Omental fat pad (tissue), 3 donors: ENCODE measurements at regions not wholly inside any gene's neighbourhood (a gene's known extent, or its start where the extent isn't known, plus 50 kb on each side); places are given as distances from the start of the nearest gene placed in this dataset.
"Not testable (repeated sequence)": the region's sequence is repeated elsewhere in the genome, so short reads cannot be mapped to it uniquely, and the experiment has no call there.

ENCODE experiments used
- ATAC-seq: fragments of 150-250 bp; one replicate; pipeline ENCODE4 v1.9.1; 2016; ENCODE audit warnings: mild to moderate bottlenecking, moderate library complexity; ENCODE audit not compliant: low FRiP score
- DNase-seq: peaks from one replicate; pipeline ENCODE4 v3.0.0-alpha.2; 2019; ENCODE audit warnings: low spot score
- TF ChIP-seq, protein P1 (sequence below), 3 donors: fragments of 450-650 bp; IDR thresholded peaks; one replicate each; pipeline ENCODE4 v1.5.1; 2016 to 2017; ENCODE audit warnings: antibody characterized with exemption in 3 of 3, mild to moderate bottlenecking in 3 of 3, moderate library complexity in 2 of 3

DNA sequence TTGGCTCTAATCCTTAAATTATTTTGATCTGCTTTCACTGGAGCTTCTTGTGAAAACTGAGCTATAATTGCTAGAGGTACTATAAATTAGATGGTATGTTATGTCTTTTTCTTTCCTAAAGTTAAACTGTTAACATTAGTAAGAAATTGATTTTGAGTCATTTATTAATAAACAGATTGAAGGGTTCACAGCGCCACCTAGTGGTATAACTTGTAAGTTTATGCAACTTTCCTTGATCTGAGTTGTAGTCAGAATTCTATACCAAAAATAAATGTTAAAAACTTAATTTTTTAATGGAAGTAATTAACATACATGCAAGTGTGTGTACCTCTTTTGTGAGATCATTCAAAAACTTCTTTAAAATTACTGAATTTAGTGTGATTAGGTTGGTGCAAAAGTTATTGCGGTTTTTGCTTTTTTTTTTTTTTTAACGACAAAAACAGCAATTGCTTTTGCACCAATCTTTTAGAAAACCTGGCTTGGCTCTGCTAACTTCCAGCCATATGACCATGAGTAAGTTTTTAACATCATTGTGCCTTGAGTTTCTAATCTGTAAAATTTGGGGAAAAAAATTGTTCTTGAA lies 151.5 kb downstream of the CENPC start:
- DNase-seq = no peak
- TF ChIP-seq, protein P1, sequence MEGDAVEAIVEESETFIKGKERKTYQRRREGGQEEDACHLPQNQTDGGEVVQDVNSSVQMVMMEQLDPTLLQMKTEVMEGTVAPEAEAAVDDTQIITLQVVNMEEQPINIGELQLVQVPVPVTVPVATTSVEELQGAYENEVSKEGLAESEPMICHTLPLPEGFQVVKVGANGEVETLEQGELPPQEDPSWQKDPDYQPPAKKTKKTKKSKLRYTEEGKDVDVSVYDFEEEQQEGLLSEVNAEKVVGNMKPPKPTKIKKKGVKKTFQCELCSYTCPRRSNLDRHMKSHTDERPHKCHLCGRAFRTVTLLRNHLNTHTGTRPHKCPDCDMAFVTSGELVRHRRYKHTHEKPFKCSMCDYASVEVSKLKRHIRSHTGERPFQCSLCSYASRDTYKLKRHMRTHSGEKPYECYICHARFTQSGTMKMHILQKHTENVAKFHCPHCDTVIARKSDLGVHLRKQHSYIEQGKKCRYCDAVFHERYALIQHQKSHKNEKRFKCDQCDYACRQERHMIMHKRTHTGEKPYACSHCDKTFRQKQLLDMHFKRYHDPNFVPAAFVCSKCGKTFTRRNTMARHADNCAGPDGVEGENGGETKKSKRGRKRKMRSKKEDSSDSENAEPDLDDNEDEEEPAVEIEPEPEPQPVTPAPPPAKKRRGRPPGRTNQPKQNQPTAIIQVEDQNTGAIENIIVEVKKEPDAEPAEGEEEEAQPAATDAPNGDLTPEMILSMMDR (IDR thresholded peaks at IDR 0.05) = no peak
- ATAC-seq = no peak

GRCh38 chr4:67393007-67393406 lies 152.3 kb downstream of the CENPC start:
- no peak for ATAC-seq
- TF ChIP-seq, protein P1 (IDR thresholded peaks at IDR 0.05) = no peak

GRCh38 chr4:67381406-67381804 lies 163.9 kb downstream of the CENPC start:
- ATAC-seq, DNase-seq: not testable (repeated sequence)

More at GRCh38 chr4:67393007-67393406, 152.3 kb downstream of the CENPC start:
- no peak for DNase-seq

- not testable (repeated sequence) for ATAC-seq, DNase-seq
These were observed 164.4 kb downstream of the CENPC start for GRCh38 chr4:67380702-67381405.

GRCh38 chr4:67380154-67380553 lies 165.1 kb downstream of the CENPC start:
- ATAC-seq (no peak), DNase-seq (no peak)
- TF ChIP-seq, protein P1 (IDR thresholded peaks at IDR 0.05) = no peak

DNA sequence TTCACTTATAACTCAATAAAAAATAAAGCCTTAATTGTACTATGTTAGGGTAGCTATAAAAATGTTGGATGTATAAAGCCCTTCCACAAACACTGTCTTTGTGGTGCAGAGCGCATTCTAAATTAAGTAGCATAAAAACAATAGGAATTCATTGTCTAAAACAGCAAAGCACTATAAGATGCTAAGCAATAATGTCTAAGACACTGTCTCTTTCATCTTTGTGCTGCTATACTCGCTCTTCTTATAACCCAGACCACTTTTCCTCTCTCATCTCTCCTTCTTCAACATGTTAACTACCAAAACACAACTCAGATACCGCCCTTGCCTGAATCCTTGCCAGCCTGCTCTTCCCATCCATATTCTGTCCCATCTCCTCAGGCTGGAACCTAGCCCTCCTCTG lies 170.0 kb downstream of the CENPC start:
- DNase-seq (no peak), ATAC-seq (no peak)

DNA sequence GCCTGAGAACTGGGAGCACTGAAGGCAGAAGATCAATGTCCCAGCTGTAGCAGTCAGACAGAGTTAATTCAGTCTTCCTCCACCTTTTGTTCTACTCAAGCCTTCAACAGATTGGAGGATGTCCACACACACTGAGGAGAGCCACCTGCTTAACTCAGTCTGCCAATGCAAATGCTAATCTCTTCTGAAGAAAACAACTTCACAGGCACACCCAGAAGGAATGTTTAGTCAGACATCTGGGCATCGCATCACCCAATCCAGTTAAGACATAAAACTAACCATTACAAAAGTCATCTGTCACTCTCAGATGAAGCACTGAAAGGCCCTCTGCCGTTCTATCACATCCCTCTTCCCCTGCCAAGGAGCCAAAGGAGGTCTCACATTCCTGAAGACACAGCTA lies 173.7 kb downstream of the CENPC start:
- no peak for ATAC-seq
- no peak for DNase-seq
- TF ChIP-seq, protein P1 (IDR thresholded peaks at IDR 0.05) = no peak

More for the DNA sequence above, 170.0 kb downstream of the CENPC start:
- TF ChIP-seq, protein P1 (IDR thresholded peaks at IDR 0.05) = no peak

GRCh38 chr4:67366311-67366861 lies 178.9 kb downstream of the CENPC start:
- TF ChIP-seq, protein P1 (IDR thresholded peaks at IDR 0.05) = no peak
- no peak for DNase-seq
- peak; percentile 35 for ATAC-seq
